Mesenteric fat pad (tissue), 1 donor: ENCODE measurements at regions not wholly inside any gene's neighbourhood (a gene's known extent, or its start where the extent isn't known, plus 50 kb on each side); places are given as distances from the start of the nearest gene placed in this dataset.

Source experiments
- DNase-seq: peaks from one replicate; pipeline ENCODE4 v3.0.0-alpha.2; 2020; ENCODE audit warnings: low spot score
- donor health status: DM: yes; HTN: yes; CAD: no.

DNA sequence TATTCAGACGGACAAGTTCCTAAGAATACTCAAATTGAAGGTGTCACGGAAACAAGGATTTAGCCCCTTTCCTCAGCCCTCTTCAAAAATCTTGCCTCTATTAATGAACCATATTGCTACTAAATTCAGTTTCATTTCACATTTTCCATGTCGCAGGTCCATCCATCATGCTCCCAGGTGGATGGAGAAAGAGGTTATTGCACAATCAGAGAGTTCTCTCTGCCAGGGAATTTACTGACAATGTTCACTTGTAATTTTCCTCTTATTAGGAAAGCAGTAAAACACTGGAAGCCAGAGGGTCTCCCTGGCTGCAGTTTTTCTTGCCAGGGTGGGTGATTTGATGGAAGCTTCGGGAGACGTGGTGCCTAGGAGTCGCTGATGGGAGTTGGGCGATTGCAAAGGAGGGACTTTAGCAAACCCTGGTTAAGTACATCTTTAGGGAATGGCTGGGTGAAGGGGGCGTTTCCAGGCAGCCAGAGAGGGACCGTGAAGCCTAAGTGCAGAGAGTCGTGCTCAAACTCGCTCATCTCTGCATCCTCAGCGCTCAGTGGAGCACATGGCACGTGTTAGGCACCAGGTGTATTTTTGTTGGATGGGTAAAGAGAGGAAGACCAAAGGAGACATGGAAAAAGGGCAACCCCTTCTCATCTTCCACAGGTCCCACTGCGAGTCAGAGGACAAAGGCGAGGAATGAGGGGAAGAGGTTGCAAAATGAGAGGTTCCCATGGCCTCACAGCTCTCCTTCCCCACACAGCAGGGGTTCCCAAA, 321.9 kb upstream of the CDH4 start:
- no peak for DNase-seq

DNA sequence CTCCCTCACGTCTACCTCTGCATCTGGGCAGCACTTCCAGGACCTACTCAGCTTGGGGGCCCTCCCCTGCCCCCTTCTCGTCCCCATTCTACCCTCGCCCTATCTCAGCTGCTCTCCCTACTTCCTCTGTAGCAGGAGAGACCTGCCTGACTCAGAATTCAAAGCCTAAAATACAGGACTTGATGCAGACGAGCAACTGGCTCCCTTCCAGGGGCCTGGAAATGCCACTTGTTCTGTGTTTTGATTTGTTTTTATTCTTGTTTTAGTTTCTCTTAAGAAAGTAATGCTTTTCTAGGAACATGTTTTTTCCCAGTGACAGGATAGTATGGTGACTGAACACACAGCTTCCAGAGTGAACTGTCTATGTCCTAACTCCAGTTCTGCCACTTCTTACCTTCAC, 320.4 kb upstream of the CDH4 start:
- DNase-seq = no peak

GRCh38 chr20:60934724-60935123, 317.3 kb upstream of the CDH4 start:
- no peak for DNase-seq

DNA sequence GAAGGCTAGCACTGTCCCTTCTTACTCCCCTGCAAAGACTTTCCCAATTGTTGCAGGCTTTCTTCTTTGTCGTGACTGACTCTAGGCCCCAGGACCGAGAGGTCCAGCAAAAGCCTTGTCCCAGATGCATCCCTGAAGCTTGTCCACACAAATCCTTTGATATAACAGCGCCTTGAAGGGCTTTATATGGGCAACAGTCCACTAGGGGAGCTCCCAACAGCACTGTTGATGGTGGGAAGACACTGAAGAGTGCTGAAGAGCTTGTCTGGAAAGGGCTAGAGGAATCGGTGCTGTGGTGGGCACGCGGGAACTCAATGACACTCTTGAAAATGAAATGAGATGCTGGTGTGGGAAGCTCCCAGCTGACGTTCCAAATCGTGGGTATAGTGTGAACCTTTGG, 316.1 kb upstream of the CDH4 start:
- DNase-seq = no peak

GRCh38 chr20:60937585-60937984, 314.5 kb upstream of the CDH4 start:
- DNase-seq = no peak

DNA sequence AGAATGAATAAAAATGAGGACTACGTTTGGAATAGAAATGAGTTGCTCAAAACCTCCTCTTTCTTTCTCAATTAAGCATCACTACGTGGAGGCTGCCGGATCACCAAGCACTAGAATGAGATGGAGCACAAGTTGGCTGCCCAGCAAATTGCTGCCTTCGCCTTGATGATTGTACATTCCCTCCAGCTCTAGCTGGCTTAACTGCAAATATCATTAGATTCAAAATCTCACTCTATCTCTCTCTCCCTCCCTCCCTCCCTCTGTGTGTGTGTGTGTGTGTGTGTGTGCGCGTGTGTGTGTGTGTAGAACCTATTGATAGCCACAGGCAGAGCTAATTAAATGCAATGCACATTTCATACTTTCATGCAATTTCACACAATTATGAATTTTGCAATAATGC, 310.7 kb upstream of the CDH4 start:
- no peak for DNase-seq

GRCh38 chr20:60947819-60948218, 304.2 kb upstream of the CDH4 start:
- DNase-seq = no peak

GRCh38 chr20:60948224-60948623, 303.8 kb upstream of the CDH4 start:
- DNase-seq = no peak

DNA sequence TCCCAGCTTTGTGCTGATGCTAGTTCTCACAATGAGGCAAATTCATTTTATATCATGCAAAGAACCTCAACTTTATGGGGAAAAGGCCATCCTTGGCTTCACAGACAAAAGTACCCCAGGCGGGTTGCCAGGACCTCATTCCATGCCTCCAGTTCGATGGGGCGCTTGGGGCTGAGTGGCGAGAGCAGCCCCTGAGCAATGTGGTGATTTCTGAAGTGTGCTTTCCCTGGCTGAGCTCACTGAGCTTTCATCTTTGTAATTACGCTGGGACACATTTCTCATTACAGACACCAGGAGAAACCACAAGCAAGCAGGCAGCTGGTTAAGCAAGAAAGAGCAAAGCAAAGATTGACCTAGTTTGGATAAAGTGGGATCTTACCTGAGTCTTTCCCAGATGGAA, 301.5 kb upstream of the CDH4 start:
- peak; percentile 80 for DNase-seq

DNA sequence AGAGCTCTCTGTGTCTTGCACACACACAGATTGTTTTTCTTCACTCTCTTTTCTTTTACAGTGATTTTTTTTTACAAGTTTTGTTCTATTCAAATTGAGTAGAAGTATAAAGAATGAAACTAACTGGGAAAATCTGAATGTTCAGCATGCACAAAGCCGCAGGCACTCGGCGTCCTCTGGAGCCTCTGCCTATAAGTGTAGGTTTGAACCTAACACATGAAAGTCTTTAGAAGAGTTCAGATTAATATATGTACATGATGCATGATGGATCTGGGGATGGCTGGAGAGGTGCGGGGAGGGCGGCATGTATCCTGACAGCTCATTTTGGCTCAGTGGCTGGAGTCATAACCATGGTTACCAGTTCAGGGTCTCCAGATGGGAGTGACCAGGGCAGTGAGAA, 301.1 kb upstream of the CDH4 start:
- peak; percentile 41 for DNase-seq

DNA sequence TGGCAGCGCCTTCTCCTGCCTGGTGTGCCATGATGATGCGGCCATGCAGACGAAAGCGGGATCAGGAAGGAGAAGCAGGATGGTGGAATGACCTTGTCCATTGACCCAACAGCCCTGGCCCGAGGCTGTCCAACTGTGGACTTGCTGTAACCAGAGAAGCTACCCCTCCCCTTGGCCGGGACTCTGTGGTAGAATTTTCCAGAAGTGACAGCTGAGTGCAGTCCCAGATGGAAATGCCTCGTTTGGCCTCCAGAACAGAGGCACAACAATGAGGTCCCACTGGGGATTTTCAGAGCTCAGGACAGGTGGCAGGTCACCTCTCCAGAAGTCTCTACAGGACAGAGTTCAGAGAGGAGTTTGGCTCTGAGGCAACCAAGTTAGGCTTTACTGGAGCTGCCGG, 299.2 kb upstream of the CDH4 start:
- DNase-seq = peak; percentile 75

DNA sequence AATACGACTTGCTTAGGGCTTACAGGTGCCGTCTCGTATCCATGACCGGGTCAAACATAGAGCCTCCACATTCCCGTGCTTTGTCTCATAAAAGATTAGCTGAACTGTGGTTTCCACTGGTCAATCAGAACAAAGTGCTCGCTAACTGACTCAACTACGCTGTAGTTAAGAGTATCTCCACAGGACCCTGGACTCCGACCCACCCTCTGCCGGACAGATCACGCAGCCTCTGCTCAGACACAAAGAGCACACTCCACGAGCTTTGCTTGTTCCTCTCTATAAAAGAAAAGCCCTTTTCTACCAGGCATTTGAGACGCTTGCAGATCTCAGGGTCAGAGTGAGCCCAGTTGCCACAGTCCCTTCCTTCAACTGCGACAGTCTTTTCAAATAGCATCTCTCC, 298.7 kb upstream of the CDH4 start:
- DNase-seq = peak; percentile 65

GRCh38 chr20:60955706-60956105, 296.4 kb upstream of the CDH4 start:
- no peak for DNase-seq

GRCh38 chr20:60956194-60956593, 295.9 kb upstream of the CDH4 start:
- no peak for DNase-seq

DNA sequence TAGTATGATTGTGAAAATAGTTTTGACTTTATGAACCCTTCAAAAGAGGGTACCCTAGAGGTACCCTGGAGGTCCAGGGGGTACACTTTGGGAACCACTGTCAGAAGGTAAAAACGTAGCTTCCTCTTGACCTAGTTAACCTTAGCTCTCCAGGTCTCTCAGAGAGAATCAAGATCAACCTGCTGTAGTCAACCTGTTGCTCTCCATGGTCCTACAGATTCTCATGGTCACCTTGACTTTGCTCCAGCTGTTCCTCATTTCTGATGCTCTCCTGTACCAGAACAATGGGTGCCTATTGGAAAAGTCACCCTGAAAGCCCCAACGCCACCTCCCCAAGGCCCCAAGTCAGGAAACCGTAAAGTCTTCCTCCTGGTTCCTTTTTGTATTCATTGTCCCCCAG, 294.4 kb upstream of the CDH4 start:
- DNase-seq = no peak

- no peak for DNase-seq
Measured at GRCh38 chr20:60959971-60960370, 292.1 kb upstream of the CDH4 start.

DNA sequence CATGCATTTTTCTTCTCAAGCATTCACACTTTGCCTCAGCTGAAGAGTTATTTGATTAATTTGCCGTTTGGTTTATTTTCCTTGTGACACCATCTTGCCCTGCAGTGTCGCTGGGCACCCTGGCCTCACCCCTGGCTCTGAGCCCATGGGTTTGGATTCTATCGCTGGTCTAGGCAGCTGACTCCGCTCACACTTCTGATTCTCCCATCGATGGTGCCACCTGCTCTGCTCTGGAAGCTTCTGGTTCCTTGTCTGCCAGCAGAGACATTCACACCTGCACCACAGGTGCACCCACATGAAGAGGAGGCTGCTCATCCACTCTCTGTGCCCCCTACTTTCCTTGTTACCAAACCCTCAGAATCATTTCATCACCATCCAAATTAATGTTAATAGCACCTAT, 291.6 kb upstream of the CDH4 start:
- DNase-seq = no peak

- no peak for DNase-seq
Measured at GRCh38 chr20:60961551-60961950, 290.5 kb upstream of the CDH4 start.

DNA sequence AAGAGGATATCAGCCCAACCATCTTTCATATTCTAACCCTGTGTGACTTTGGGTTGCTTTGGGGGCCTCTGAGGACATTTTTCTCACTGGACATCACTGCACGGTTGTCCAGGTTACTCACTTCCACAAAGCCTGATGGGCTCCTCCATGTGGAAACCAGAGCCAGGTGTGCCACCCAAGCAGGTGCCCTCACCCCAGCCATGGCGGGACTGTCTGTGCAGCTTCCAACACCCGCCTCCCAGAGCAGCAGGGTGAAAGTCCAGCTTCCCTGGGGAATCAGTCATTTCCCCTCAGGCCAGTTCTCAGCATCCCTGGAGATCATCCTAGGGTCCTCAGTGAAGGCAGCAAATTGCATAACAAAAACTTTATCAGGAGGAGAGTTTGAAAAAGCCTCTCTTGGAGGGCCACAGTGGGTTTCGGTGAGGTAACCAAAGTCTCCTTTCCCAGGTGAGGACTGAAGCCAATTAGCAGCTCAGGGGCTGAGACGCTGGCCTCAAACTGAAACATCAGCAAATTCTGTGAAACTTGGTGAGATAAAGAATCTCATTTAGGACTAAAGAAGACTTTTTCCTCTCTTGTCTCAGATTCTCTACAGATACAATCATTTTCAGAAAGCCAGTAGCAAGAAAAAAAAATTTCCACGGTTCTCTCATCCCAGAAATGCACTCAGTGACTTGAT, 289.6 kb upstream of the CDH4 start:
- DNase-seq = peak; percentile 22

- DNase-seq = no peak
Measured at GRCh38 chr20:60963146-60963545, 288.9 kb upstream of the CDH4 start.

GRCh38 chr20:60964911-60965310, 287.1 kb upstream of the CDH4 start:
- DNase-seq = peak; percentile 12

GRCh38 chr20:60966031-60966430, 286.0 kb upstream of the CDH4 start:
- peak; percentile 82 for DNase-seq

DNA sequence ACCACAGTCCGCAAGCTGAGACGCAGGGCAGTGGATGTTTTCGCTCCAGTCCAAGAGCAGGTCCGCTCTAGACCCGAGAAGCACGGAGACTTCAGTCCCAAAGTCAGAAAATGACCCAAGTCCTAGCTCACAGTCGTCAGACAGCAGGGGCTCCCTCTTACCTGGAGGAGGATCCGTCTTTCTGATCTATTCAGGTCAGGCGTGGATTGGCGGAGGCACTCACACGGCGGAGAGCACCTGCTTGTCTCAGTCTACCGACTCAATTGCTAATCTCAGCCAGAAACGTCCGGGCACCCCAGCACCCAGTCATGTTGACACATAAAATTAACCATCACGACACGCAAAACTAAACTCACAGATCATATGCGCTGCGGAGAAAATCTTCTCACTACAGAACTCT, 285.3 kb upstream of the CDH4 start:
- DNase-seq = peak; percentile 69
